Endothelial cell of umbilical vein (primary cell): ENCODE measurements at regions not wholly inside any gene's neighbourhood (a gene's known extent, or its start where the extent isn't known, plus 50 kb on each side); places are given as distances from the start of the nearest gene placed in this dataset.

Source experiments
- BruUV-seq: library from RNA; stranded (reverse); fragments of 400-500 nt; replicated peaks from 2 replicates; lab custom pipeline; 2021; lab: Mats Ljungman, UMichigan
- CTCF ChIA-PET: fragments of 300-600, 350-600 bp; sonication (Branson Sonifier 250); formaldehyde crosslinking; loops from one replicate; lab custom pipeline; 2021; ENCODE audit warnings: antibody characterized with exemption, inconsistent platforms; lab: Charles Lee
- POLR2A ChIA-PET: fragments of 300-600, 350-600 bp; sonication (Branson Sonifier 250); formaldehyde crosslinking; loops from one replicate; lab custom pipeline; 2021; ENCODE audit warnings: antibody characterized with exemption, inconsistent platforms; lab: Charles Lee
- DNase-seq: peaks from one replicate; pipeline ENCODE4 v3.0.0-alpha.2; 2011; ENCODE audit warnings: low read depth, low spot score
- FAIRE-seq: peaks from 2 replicates; lab custom pipeline; 2011; peaks lifted over from hg19 to GRCh38; lab: Jason Lieb, UNC
- H2AFZ ChIP-seq: 2 replicates; pipeline ENCODE4 v1.6.0; 2012; ENCODE audit warnings: low read depth, low read length, control low read depth, inconsistent platforms
- H3K27ac ChIP-seq: 2 replicates; pipeline ENCODE4 v1.5.1; 2011; ENCODE audit warnings: low read depth, mild to moderate bottlenecking, control low read depth, low read length, moderate library complexity; ENCODE audit not compliant: insufficient read depth
- H3K27me3 ChIP-seq, 2 experiments: 2 replicates each; pipeline versions ENCODE4 v1.6.0 to v1.6.1; 2011; ENCODE audit warnings: low read length in 2 of 2, mixed read lengths in 1 of 2; ENCODE audit not compliant: control insufficient read depth in 2 of 2, insufficient read depth in 2 of 2
- H3K36me3 ChIP-seq, 2 experiments: 2 replicates in 1 of 2; 3 replicates in 1 of 2; pipeline ENCODE4 v1.5.1; 2011; ENCODE audit warnings: low read length in 2 of 2, mild to moderate bottlenecking in 1 of 2, moderate library complexity in 1 of 2; ENCODE audit not compliant: control insufficient read depth in 2 of 2, insufficient read depth in 2 of 2; ENCODE audit errors: extremely low read depth in 1 of 2
- H3K4me1 ChIP-seq: 3 replicates; pipeline ENCODE4 v1.5.1; 2011; ENCODE audit warnings: mild to moderate bottlenecking, low read length; ENCODE audit not compliant: control insufficient read depth, insufficient read depth; ENCODE audit errors: extremely low read depth
- H3K4me2 ChIP-seq: 2 replicates; pipeline ENCODE4 v1.6.1; 2011; ENCODE audit warnings: low read length, control low read depth, mixed read lengths; ENCODE audit not compliant: insufficient read depth
- H3K4me3 ChIP-seq, 3 experiments: fragments of 200-600 bp in 1 of 3; sonication (generic), shearing (Covaris generic) in 1 of 3; replicated peaks in 1 of 3; 2 replicates each; pipeline ENCODE4 v1.5.1; 2011 to 2016; ENCODE audit warnings: control low read depth in 3 of 3, low read length in 3 of 3, mild to moderate bottlenecking in 2 of 3, inconsistent platforms in 1 of 3, low read depth in 1 of 3, moderate library complexity in 1 of 3; ENCODE audit not compliant: insufficient read depth in 1 of 3
- H3K79me2 ChIP-seq: 2 replicates; pipeline ENCODE4 v1.6.0; 2012; ENCODE audit warnings: low read length, inconsistent platforms; ENCODE audit not compliant: control insufficient read depth, insufficient read depth
- H3K9ac ChIP-seq: replicated peaks from 2 replicates; pipeline ENCODE3; 2011; ENCODE audit warnings: low read length, control low read depth; ENCODE audit not compliant: insufficient read depth; ENCODE audit errors: extremely low read depth
- H3K9me1 ChIP-seq: replicated peaks from 3 replicates; pipeline ENCODE4 v1.6.0; 2011; ENCODE audit warnings: mild to moderate bottlenecking, low read length; ENCODE audit not compliant: control insufficient read depth, insufficient read depth; ENCODE audit errors: extremely low read depth
- H3K9me3 ChIP-seq: replicated peaks from 2 replicates; pipeline ENCODE4 v1.5.1; 2012; ENCODE audit warnings: low read length, inconsistent platforms; ENCODE audit not compliant: control insufficient read depth, insufficient read depth
- H4K20me1 ChIP-seq: replicated peaks from 2 replicates; pipeline ENCODE3; 2011; ENCODE audit warnings: mild to moderate bottlenecking, low read length; ENCODE audit not compliant: control insufficient read depth, insufficient read depth; ENCODE audit errors: extremely low read depth
- CTCF ChIP-seq, 2 donors: IDR thresholded peaks; 1 replicate in 1 of 2; 2 replicates in 1 of 2; pipeline ENCODE4 v1.5.1; 2011; ENCODE audit warnings: low read length in 2 of 2, mild to moderate bottlenecking in 2 of 2, moderate library complexity in 2 of 2, control low read depth in 1 of 2, inconsistent platforms in 1 of 2, low read depth in 1 of 2; ENCODE audit not compliant: insufficient read depth in 1 of 2; ENCODE audit errors: extremely low read depth in 1 of 2
- EZH2 ChIP-seq: IDR thresholded peaks from 2 replicates; pipeline ENCODE4 v1.6.1; 2012; ENCODE audit warnings: borderline replicate concordance, low read depth, mild to moderate bottlenecking, moderate library complexity, low read length, inconsistent platforms; ENCODE audit not compliant: severe bottlenecking
- FOS ChIP-seq: IDR thresholded peaks from 2 replicates; pipeline ENCODE4 v1.6.1; 2011; ENCODE audit warnings: mild to moderate bottlenecking, low read length, moderate library complexity, borderline replicate concordance; ENCODE audit not compliant: insufficient read depth
- GATA2 ChIP-seq: IDR thresholded peaks from 2 replicates; pipeline ENCODE4 v1.7.0; 2011; ENCODE audit warnings: low read depth, mild to moderate bottlenecking, moderate library complexity, mixed read lengths, low read length; ENCODE audit not compliant: insufficient read length, insufficient read depth
- JUN ChIP-seq: IDR thresholded peaks from 2 replicates; pipeline ENCODE4 v1.6.1; 2011; ENCODE audit warnings: borderline replicate concordance, low read depth; ENCODE audit not compliant: insufficient read length, insufficient read depth
- MAX ChIP-seq: IDR thresholded peaks from 2 replicates; pipeline ENCODE4 v1.6.1; 2011; ENCODE audit not compliant: insufficient read depth, insufficient read length
- MYC ChIP-seq: IDR thresholded peaks from one replicate; pipeline ENCODE4 v1.6.1; 2011; ENCODE audit warnings: mild to moderate bottlenecking, low read depth, low read length
- POLR2A ChIP-seq: IDR thresholded peaks from 2 replicates; pipeline ENCODE4 v1.6.1; 2012; ENCODE audit warnings: low read depth, mild to moderate bottlenecking, control low read depth, low read length
- POLR2AphosphoS5 ChIP-seq: IDR thresholded peaks from 2 replicates; pipeline ENCODE4 v1.6.1; 2012; ENCODE audit warnings: low read depth, mild to moderate bottlenecking, control low read depth, low read length, moderate library complexity; ENCODE audit not compliant: insufficient read depth
- dilution Hi-C: fragments of 300-500 bp; cut with MboI; formaldehyde crosslinking; loops from one replicate; pipeline ENCODE4 v1.15.0; 2019; ENCODE audit warnings: low sequenced_read_pairs; ENCODE audit not compliant: extremely low pct_ligation_motif_present
- intact Hi-C: fragments of 100-400 bp; cut with micrococcal nuclease; formaldehyde crosslinking; loops from one replicate; pipeline ENCODE4 v1.10.0; 2022

DNA sequence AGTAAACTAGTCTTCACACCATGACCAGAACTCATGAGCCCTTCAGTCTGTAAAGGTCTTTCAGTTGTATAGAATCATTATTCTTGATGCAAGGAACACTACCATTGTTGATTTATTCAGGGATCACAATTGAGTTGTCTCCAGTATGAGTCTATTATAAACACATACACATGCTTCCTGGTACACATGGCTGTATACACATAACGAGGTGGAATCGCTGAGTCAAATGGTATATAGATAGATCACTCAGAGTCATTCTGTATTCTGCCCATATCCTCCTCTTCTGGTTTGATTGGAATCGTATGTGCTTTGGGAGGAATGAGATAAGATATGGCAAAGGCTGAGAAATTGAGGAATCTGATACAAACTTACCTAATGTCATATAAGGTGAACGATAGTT, 216.0 kb downstream of the UBE2E3 start:
- ChIA-PET CTCF (no interaction called here), POLR2A (no interaction called here)
- H2AFZ ChIP-seq = no peak overlapping the region
- DNase-seq (no peak), FAIRE-seq (no peak)
- H4K20me1 ChIP-seq = no peaks in the 10 kb centered on the region
- no peaks in the 10 kb centered on the region for H3K9me1 ChIP-seq
- no peaks in the 10 kb centered on the region for H3K9me3 ChIP-seq
- H3K9ac ChIP-seq = no peak overlapping the region
- no peak overlapping the region for H3K4me3 ChIP-seq
- TF ChIP-seq POLR2A = no peak
- TF ChIP-seq CTCF (IDR thresholded peaks at IDR 0.05; ENCODE audit: extremely low read depth in 1 of 2, insufficient read depth in 1 of 2, low read depth in 1 of 2, low read length in 2 of 2) = no peak
- TF ChIP-seq FOS = no peak
- no peak for TF ChIP-seq GATA2
- TF ChIP-seq JUN = no peak
- no peak for TF ChIP-seq MYC
- TF ChIP-seq POLR2AphosphoS5 = no peak
- no peak for TF ChIP-seq MAX
- no peak for TF ChIP-seq EZH2
- BruUV-seq = no TSS peak
- no peaks in the 10 kb centered on the region for H3K79me2 ChIP-seq
- no peak overlapping the region for H3K27ac ChIP-seq
- intact Hi-C loops (no loop called here), dilution Hi-C loops (no loop called here)
- H3K4me1 ChIP-seq = no peaks in the 10 kb centered on the region
- no peak overlapping the region for H3K4me2 ChIP-seq
- H3K36me3 ChIP-seq = no peaks in the 10 kb centered on the region
- no peaks in the 10 kb centered on the region for H3K27me3 ChIP-seq
